ENCODE measurements at regions not wholly inside any gene's neighbourhood (a gene's known extent, or its start where the extent isn't known, plus 50 kb on each side); places are given as distances from the start of the nearest gene placed in this dataset.

GRCh38 chr1:219692981-219693380 lies 80.1 kb upstream of the ZC3H11B start:
- H3K4me3 ChIP-seq (ENCODE audit: low read depth, low read length): no peak overlapping the region
- TF ChIP-seq CTCF (IDR thresholded peaks at IDR 0.05; ENCODE audit: low read depth, low read length, missing control alignments): no peak
- DNase-seq (ENCODE audit: low read depth): no peak

GRCh38 chr1:219689774-219690173 lies 76.9 kb upstream of the ZC3H11B start:
- H3K4me3 ChIP-seq (ENCODE audit: low read depth, low read length): no peak overlapping the region
- DNase-seq (ENCODE audit: low read depth): no peak
- no peak for TF ChIP-seq CTCF (IDR thresholded peaks at IDR 0.05; ENCODE audit: low read depth, low read length, missing control alignments)

GRCh38 chr1:219687779-219688178 lies 74.9 kb upstream of the ZC3H11B start:
- DNase-seq (ENCODE audit: low read depth): no peak
- TF ChIP-seq CTCF (IDR thresholded peaks at IDR 0.05; ENCODE audit: low read depth, low read length, missing control alignments): no peak
- H3K4me3 ChIP-seq (ENCODE audit: low read depth, low read length): no peak overlapping the region

GRCh38 chr1:219686171-219686570 lies 73.3 kb upstream of the ZC3H11B start:
- DNase-seq (ENCODE audit: low read depth): no peak
- TF ChIP-seq CTCF (IDR thresholded peaks at IDR 0.05; ENCODE audit: low read depth, low read length, missing control alignments): no peak
- no peak overlapping the region for H3K4me3 ChIP-seq (ENCODE audit: low read depth, low read length)

- no peak overlapping the region for H3K4me3 ChIP-seq (ENCODE audit: low read depth, low read length)
- TF ChIP-seq CTCF (IDR thresholded peaks at IDR 0.05; ENCODE audit: low read depth, low read length, missing control alignments): no peak
- no peak for DNase-seq (ENCODE audit: low read depth)
Measured at GRCh38 chr1:219682788-219683187, 69.9 kb upstream of the ZC3H11B start.

GRCh38 chr1:219681876-219682275 lies 69.0 kb upstream of the ZC3H11B start:
- TF ChIP-seq CTCF (IDR thresholded peaks at IDR 0.05; ENCODE audit: low read depth, low read length, missing control alignments): no peak
- no peak overlapping the region for H3K4me3 ChIP-seq (ENCODE audit: low read depth, low read length)
- DNase-seq (ENCODE audit: low read depth): no peak

GRCh38 chr1:219676012-219676765 lies 63.3 kb upstream of the ZC3H11B start:
- DNase-seq (ENCODE audit: low read depth): no peak
- no peak overlapping the region for H3K4me3 ChIP-seq (ENCODE audit: low read depth, low read length)
- no peak for TF ChIP-seq CTCF (IDR thresholded peaks at IDR 0.05; ENCODE audit: low read depth, low read length, missing control alignments)
